ENCODE measurements at regions not wholly inside any gene's neighbourhood (a gene's known extent, or its start where the extent isn't known, plus 50 kb on each side); places are given as distances from the start of the nearest gene placed in this dataset.

DNA sequence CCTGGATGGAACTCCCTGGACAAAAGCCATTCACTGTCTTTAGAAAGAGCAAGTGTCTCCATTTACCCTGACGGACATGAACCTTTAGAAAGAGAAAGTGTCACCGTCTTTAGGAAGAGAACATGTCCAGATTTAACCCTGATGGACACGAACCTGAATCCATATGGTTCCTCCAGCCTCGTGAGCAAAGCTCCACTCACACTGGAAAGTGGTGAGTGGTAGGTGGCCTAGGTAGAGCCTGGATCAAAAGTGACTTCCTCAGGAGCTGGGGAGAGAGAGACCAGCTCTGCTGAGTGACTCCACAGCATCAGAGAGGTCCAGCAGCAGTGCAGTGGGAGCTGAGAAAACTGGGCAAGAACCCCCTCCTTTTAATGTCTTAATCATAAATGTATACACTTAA, 59.8 kb upstream of the IRS2 start:
- DNase-seq = no peak

GRCh38 chr13:109844396-109844795, 58.0 kb upstream of the IRS2 start:
- DNase-seq = no peak

DNA sequence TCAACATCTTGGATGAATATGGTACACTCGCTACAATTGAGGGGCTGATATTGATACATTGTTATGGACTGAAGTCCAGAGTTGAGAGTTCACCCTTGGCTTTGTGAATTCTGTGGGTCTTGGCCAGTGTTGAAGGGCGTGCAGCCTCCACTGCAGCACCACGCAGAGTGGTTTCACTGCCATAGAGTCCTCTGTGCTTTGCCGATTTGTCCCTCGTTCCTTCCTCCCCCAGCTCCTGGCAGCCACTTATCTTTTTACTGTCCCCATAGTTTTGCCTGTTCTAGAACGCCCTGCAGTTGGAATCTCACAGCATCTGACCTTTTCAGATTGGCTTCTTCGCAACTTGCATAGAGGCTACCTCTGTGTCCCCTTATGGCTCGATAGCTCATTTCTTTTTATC, 57.3 kb upstream of the IRS2 start:
- no peak for DNase-seq

- no peak for DNase-seq
These were observed 56.0 kb upstream of the IRS2 start for GRCh38 chr13:109842212-109842920.

- no peak for DNase-seq
These were observed 54.5 kb upstream of the IRS2 start for GRCh38 chr13:109840893-109841287.

DNA sequence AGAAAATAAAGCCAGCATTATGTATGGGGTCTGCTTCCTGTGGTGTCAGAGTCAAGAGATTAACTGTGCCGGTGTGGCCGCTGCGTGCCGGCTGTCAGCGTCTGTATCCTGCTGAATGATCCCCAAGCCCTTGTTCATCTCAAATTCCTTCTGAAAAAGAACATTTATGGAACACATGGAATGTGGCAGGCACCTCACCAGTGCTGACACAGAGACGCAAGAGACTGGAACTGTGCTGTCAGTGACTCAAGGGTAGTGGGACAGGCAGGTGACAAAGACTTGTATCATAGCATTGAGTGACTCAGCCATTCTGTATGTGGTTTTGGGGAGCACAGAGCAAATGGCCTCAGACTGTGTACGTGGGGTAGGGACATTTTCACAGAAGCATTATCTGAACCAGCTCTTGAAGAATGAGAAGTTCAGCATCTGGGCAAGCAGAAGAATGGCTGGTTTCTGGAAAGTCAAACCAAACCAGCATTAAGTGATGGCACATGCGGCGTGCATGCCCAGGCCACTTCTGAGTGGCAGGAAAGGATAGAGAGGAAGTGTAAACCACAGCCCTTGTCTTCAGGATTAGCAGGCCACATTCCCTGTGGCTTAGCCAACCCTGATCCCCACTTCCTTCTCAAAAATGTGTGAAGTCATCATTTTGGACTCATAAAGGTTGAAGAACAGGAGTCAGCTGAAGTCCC, 54.0 kb upstream of the IRS2 start:
- DNase-seq = peak; percentile 0

DNA sequence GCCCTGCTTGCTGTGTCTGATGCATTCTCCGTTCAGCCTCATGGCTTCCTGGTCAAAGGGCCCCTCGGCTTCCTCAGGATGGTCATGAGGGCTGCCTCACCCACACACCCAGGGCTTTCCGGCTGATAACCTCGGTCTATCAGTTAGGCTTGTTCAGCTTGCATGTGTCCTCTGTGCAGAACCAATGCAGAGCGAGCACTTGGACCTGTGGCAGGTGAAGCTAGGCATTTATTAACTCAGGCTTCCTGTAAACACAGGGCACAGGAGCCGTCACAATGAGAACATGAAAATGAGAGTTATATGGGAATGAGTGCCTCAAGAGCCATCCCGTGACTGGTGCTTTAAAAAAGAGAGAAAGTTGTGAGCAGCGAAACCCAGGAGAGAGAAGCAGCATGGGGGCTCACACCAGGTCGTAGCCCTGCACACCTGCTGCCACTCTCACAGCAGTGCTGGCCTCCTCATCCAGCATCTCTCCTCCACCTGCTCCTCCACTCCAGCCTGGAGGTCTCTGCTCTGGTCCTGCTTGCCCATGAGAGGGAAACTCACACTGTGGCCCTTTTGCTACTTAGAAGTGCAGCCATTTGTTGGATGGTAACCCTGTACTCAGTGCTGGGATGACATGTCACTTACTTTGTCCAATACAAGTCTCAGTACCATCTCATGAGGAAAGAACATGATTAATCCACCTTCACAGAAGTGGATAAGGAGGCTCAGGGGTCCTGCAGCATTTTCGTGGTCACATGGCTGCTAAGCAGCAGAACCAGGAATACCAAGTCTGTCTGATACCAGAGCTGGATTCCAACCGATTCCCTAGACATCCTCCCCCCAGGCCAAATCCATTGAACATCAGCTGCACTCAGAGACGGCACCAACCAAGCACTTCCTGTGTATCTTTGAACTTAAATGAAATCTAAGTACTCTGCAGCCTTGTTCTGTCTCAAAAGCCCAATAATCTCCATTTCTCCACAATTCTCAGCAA, 50.5 kb upstream of the IRS2 start:
- DNase-seq = no peak
